ENCODE measurements at regions not wholly inside any gene's neighbourhood (a gene's known extent, or its start where the extent isn't known, plus 50 kb on each side); places are given as distances from the start of the nearest gene placed in this dataset.

- TF ChIP-seq YY1 (IDR thresholded peaks at IDR 0.05; ENCODE audit: low read depth) = no peak
- no peak for TF ChIP-seq FOXJ3 (CRISPR knock-in tag; IDR thresholded peaks at IDR 0.05)
- no peak for TF ChIP-seq SMC3 (IDR thresholded peaks at IDR 0.05; ENCODE audit: low read depth, low read length)
- TF ChIP-seq GABPA (IDR thresholded peaks at IDR 0.05; ENCODE audit: low read depth) = no peak
Observed at GRCh38 chr4:53686521-53686920, 95.2 kb upstream of the LNX1 start (continued).

DNA sequence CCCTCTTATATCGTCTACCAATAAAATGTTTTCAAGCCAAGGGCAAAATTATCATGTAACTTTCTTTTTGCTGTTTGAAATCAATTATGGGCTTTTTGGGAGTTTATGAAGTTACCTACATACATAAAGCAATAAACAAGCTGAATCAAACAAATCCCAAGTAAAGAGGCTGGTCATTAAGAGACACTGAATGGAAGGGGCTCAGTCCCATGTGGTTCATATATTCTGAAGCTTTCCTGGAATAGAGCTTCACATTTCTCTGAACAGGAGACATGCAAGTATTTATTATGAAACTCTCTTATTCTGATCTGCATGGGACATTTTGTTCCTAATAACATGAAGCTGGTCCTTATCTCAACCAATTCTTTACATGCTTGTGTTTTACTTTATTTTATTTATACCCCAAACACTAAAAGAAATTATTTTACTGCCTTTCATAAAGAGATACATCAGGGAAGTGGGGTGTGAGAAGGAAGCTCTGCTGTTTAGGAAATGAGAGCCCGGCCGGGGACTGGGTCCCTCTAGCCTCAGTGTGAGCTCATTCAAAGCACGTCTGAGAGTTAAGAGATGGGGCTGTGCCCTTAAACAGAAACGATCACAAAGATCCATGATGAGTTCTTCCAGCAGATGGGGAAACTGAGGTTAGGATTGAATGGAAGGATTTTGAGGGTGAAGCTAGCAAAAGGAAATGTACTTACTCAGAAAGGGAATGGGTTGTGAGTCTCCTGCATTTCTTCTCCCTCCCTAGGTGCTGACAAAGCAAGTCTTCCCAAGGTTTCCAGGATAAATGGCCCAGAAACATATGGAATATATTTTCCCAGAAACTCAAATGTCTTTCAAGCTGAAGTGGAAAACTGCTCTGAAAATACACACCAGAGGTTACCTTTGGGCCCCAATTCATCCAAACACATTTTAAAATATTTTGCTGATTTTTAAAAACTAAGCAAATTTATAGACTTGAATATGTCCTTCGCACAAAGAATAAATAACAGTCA lies 93.1 kb upstream of the LNX1 start:
- POLR2A ChIA-PET = interaction anchor here (0.6 to 1.0 kb wide), 3 partner anchors 19 to 313 kb away, joined by 3 read pairs; no protein-coding TSS in a partner anchor
- DNase-seq = no peak

DNA sequence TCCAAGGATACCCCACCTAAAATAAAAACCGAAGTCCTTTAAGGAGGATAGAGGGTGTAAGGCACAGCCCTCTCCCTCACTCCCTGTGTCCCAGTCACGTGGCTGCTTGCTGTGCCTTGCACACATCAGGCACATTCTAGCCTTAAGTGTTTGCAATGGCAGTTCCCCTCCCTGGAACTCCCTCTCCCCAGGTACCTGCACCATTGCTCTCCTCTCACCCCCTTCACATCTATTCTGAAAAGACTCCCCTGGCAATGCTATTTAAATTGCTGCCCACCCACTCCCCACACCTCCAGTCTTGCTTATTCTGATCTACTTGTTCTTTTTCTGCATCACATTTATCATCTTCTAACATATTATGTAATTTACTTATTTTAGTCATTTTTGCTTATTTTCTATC lies 91.6 kb upstream of the LNX1 start:
- H3K4me1 ChIP-seq (ENCODE audit: control insufficient read depth in 1 of 2, insufficient read depth in 2 of 2, low read depth in 1 of 2, low read length in 1 of 2) = peaks cover 0 to 17% of the 10 kb centered on the region in 2 experiments; a peak in 3 of 4 replicates
- H3K9me2 ChIP-seq = no peaks in the 10 kb centered on the region
- H3K27me3 ChIP-seq (ENCODE audit: insufficient read depth) = no peaks in the 10 kb centered on the region
- H3K9ac ChIP-seq = no peak overlapping the region
- peak overlapping the region; percentile 70; the same call in 1 of the 2 replicates for H2AFZ ChIP-seq (ENCODE audit: low read depth)
- WGBS (ENCODE audit: low lambda C conversion rate) = 91% methylated on average over 2 of the region's 2 CpGs
- no peak overlapping the region for H3K4me3 ChIP-seq (ENCODE audit: low read depth in 2 of 2, low read length in 1 of 2)
- no peaks in the 10 kb centered on the region for H3K79me2 ChIP-seq (ENCODE audit: insufficient read depth)
- ChIA-PET POLR2A (no interaction called here), CTCF (no interaction called here)
- H3F3A ChIP-seq (replicated peaks; ENCODE audit: insufficient read depth) = peaks cover 5% of the 10 kb centered on the region
- TF ChIP-seq USF1 (IDR thresholded peaks at IDR 0.05; ENCODE audit: borderline replicate concordance, low read depth) (no peak), GABPA (IDR thresholded peaks at IDR 0.05; ENCODE audit: low read depth) (no peak), YY1 (IDR thresholded peaks at IDR 0.05; ENCODE audit: low read depth) (no peak), TEAD4 (IDR thresholded peaks at IDR 0.05; ENCODE audit: borderline replicate concordance, insufficient read depth) (no peak)
- no peaks in the 10 kb centered on the region for H4K20me1 ChIP-seq (ENCODE audit: insufficient read depth)
- DNase-seq = no peak
- H3K4me2 ChIP-seq = no peak overlapping the region
- no peaks in the 10 kb centered on the region for H3K36me3 ChIP-seq (replicated peaks in 1 of 2; ENCODE audit: control insufficient read depth in 1 of 2, insufficient read depth in 2 of 2, low read length in 1 of 2)
- no peaks in the 10 kb centered on the region for H3K9me3 ChIP-seq
- peak overlapping the region in 1 of 2 experiments; percentile 41; a peak in 1 of 4 replicates for H3K27ac ChIP-seq (ENCODE audit: low read depth in 2 of 2, low read length in 1 of 2)

More for the DNA sequence above, 93.1 kb upstream of the LNX1 start:
- no peaks in the 10 kb centered on the region for H3K36me3 ChIP-seq (replicated peaks in 1 of 2; ENCODE audit: control insufficient read depth in 1 of 2, insufficient read depth in 2 of 2, low read length in 1 of 2)
- no peak overlapping the region for H3K9ac ChIP-seq
- TF ChIP-seq POLR2AphosphoS5 (IDR thresholded peaks at IDR 0.05; ENCODE audit: low read depth, low read length) (no peak), ZBTB33 (IDR thresholded peaks at IDR 0.05; ENCODE audit: borderline replicate concordance, low read depth) (no peak), RCOR1 (IDR thresholded peaks at IDR 0.05; ENCODE audit: low read length) (no peak), RXRA (IDR thresholded peaks at IDR 0.05; ENCODE audit: borderline replicate concordance, low read depth) (no peak), TCF12 (IDR thresholded peaks at IDR 0.05) (no peak), FOXM1 (IDR thresholded peaks at IDR 0.05; ENCODE audit: low read depth) (no peak), ELF1 (IDR thresholded peaks at IDR 0.05) (no peak), GATA2 (CRISPR knock-in tag; IDR thresholded peaks at IDR 0.05) (no peak)
- H3K4me3 ChIP-seq (ENCODE audit: low read depth in 2 of 2, low read length in 1 of 2) = no peak overlapping the region
- H3K4me2 ChIP-seq = no peak overlapping the region
- CTCF ChIA-PET = interaction anchor here (1.6 kb wide), 1 partner anchor 10 kb away, joined by 7 read pairs; no protein-coding TSS in a partner anchor
- 94% methylated on average over 6 of the region's 6 CpGs for WGBS (ENCODE audit: low lambda C conversion rate)
- no peaks in the 10 kb centered on the region for H4K20me1 ChIP-seq (ENCODE audit: insufficient read depth)
- no peak overlapping the region for H3K27ac ChIP-seq (ENCODE audit: low read depth in 2 of 2, low read length in 1 of 2)
- H3K9me3 ChIP-seq = no peaks in the 10 kb centered on the region
- no peaks in the 10 kb centered on the region for H3K79me2 ChIP-seq (ENCODE audit: insufficient read depth)
- no peak overlapping the region for H2AFZ ChIP-seq (ENCODE audit: low read depth)
- H3F3A ChIP-seq (replicated peaks; ENCODE audit: insufficient read depth) = peaks cover 17% of the 10 kb centered on the region
- no peaks in the 10 kb centered on the region for H3K9me2 ChIP-seq
- H3K4me1 ChIP-seq (ENCODE audit: control insufficient read depth in 1 of 2, insufficient read depth in 2 of 2, low read depth in 1 of 2, low read length in 1 of 2) = peaks cover 0 to 22% of the 10 kb centered on the region in 2 experiments; a peak in 3 of 4 replicates
- no peaks in the 10 kb centered on the region for H3K27me3 ChIP-seq (ENCODE audit: insufficient read depth)
